ENCODE measurements at regions not wholly inside any gene's neighbourhood (a gene's known extent, or its start where the extent isn't known, plus 50 kb on each side); places are given as distances from the start of the nearest gene placed in this dataset.

DNA sequence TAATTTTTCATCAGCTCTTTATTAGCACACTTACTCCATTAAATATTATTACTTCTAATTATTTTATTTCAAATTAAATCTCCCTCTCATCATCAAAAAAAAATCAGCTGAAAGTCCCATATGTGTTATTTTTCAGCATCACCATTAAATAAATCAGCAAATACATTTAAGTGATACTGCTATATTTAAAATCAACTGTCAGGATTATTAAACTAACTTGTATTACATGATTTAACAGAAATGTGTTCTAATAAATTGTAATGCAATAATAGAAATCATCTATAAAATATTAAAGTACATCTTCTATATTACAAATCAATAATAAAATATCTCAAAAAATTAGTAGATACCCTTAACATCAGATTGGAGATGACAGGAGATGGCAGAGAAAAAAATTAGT is 538.6 kb upstream of the MIR17HG start (continued):
- TF ChIP-seq ZNF114 (CRISPR knock-in tag; IDR thresholded peaks at IDR 0.05) (no peak), EZH2phosphoT487 (IDR thresholded peaks at IDR 0.05; ENCODE audit: unreplicated experiment) (no peak), CREB1 (CRISPR knock-in tag; IDR thresholded peaks at IDR 0.05; ENCODE audit: low read depth) (no peak)

DNA sequence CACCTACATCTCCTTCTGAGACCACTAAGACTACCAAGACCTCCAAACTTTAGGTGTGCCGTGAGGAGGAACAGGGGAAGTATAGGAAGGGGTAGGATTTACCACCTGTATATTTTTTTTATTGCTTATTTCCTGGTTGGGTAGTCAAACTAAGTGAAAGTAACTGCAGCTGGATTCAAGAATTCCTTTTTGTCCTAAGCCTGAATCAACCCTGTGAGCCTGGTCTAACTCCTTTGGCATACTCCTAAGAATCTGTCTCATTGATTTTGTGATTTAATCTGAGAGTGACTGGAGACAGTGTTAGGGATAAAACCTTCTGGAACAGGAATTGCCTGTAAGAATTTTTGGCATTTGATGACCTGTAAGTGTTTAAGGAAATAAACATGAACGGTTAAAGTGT is 523.5 kb upstream of the MIR17HG start:
- H3K4me3 ChIP-seq = no peak overlapping the region
- no peaks in the 10 kb centered on the region for H3K36me3 ChIP-seq (ENCODE audit: insufficient read depth)
- Mint-ChIP-seq H3K36me3 (ENCODE audit: low read depth) (no peaks in the 10 kb centered on the region), H3K4me1 (no peaks in the 10 kb centered on the region), H3K27me3 (ENCODE audit: insufficient read depth, low read depth, poor library complexity) (no peaks in the 10 kb centered on the region), H3K4me3 (no peak overlapping the region), H3K27ac (no peak overlapping the region), H3K9me3 (peaks cover 7% of the 10 kb centered on the region; the same call in 1 of the 3 replicates)
- no peaks in the 10 kb centered on the region for H3K79me2 ChIP-seq (replicated peaks; ENCODE audit: insufficient read depth)
- no peak overlapping the region for H2AFZ ChIP-seq
- H3K27me3 ChIP-seq (ENCODE audit: insufficient read depth) = no peaks in the 10 kb centered on the region
- no peaks in the 10 kb centered on the region for H4K20me1 ChIP-seq (replicated peaks; ENCODE audit: insufficient read depth)
- H3F3A ChIP-seq (replicated peaks; ENCODE audit: low read depth) = no peaks in the 10 kb centered on the region
- no peak for TF ChIP-seq CREB1 (CRISPR knock-in tag; IDR thresholded peaks at IDR 0.05; ENCODE audit: low read depth)
- TF ChIP-seq ZNF114 (CRISPR knock-in tag; IDR thresholded peaks at IDR 0.05) = no peak
- TF ChIP-seq, protein P1, sequence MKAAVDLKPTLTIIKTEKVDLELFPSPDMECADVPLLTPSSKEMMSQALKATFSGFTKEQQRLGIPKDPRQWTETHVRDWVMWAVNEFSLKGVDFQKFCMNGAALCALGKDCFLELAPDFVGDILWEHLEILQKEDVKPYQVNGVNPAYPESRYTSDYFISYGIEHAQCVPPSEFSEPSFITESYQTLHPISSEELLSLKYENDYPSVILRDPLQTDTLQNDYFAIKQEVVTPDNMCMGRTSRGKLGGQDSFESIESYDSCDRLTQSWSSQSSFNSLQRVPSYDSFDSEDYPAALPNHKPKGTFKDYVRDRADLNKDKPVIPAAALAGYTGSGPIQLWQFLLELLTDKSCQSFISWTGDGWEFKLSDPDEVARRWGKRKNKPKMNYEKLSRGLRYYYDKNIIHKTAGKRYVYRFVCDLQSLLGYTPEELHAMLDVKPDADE (IDR thresholded peaks at IDR 0.05) = no peak
- no peak for TF ChIP-seq ZNF331 (CRISPR knock-in tag; IDR thresholded peaks at IDR 0.05; ENCODE audit: low read depth)
- TF ChIP-seq, protein P2, sequence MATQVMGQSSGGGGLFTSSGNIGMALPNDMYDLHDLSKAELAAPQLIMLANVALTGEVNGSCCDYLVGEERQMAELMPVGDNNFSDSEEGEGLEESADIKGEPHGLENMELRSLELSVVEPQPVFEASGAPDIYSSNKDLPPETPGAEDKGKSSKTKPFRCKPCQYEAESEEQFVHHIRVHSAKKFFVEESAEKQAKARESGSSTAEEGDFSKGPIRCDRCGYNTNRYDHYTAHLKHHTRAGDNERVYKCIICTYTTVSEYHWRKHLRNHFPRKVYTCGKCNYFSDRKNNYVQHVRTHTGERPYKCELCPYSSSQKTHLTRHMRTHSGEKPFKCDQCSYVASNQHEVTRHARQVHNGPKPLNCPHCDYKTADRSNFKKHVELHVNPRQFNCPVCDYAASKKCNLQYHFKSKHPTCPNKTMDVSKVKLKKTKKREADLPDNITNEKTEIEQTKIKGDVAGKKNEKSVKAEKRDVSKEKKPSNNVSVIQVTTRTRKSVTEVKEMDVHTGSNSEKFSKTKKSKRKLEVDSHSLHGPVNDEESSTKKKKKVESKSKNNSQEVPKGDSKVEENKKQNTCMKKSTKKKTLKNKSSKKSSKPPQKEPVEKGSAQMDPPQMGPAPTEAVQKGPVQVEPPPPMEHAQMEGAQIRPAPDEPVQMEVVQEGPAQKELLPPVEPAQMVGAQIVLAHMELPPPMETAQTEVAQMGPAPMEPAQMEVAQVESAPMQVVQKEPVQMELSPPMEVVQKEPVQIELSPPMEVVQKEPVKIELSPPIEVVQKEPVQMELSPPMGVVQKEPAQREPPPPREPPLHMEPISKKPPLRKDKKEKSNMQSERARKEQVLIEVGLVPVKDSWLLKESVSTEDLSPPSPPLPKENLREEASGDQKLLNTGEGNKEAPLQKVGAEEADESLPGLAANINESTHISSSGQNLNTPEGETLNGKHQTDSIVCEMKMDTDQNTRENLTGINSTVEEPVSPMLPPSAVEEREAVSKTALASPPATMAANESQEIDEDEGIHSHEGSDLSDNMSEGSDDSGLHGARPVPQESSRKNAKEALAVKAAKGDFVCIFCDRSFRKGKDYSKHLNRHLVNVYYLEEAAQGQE (IDR thresholded peaks at IDR 0.05; ENCODE audit: unreplicated experiment) = no peak
- TF ChIP-seq, protein P3, sequence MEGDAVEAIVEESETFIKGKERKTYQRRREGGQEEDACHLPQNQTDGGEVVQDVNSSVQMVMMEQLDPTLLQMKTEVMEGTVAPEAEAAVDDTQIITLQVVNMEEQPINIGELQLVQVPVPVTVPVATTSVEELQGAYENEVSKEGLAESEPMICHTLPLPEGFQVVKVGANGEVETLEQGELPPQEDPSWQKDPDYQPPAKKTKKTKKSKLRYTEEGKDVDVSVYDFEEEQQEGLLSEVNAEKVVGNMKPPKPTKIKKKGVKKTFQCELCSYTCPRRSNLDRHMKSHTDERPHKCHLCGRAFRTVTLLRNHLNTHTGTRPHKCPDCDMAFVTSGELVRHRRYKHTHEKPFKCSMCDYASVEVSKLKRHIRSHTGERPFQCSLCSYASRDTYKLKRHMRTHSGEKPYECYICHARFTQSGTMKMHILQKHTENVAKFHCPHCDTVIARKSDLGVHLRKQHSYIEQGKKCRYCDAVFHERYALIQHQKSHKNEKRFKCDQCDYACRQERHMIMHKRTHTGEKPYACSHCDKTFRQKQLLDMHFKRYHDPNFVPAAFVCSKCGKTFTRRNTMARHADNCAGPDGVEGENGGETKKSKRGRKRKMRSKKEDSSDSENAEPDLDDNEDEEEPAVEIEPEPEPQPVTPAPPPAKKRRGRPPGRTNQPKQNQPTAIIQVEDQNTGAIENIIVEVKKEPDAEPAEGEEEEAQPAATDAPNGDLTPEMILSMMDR (conservative IDR thresholded peaks at IDR 0.05; ENCODE audit: low read depth in 2 of 2) = no peak
- TF ChIP-seq POLR2AphosphoS5 (IDR thresholded peaks at IDR 0.05; ENCODE audit: low read depth) = no peak
- TF ChIP-seq NANOG (IDR thresholded peaks at IDR 0.05; ENCODE audit: borderline replicate concordance) = no peak
- TF ChIP-seq EZH2phosphoT487 (IDR thresholded peaks at IDR 0.05; ENCODE audit: unreplicated experiment) = no peak
- no peak for TF ChIP-seq EZH2 (IDR thresholded peaks at IDR 0.05; ENCODE audit: low read depth, unreplicated experiment)
- TF ChIP-seq JUNB (IDR thresholded peaks at IDR 0.05; ENCODE audit: unreplicated experiment) = no peak
- TF ChIP-seq STAT1 (IDR thresholded peaks at IDR 0.05; ENCODE audit: unreplicated experiment) = no peak
- TF ChIP-seq, protein P4, sequence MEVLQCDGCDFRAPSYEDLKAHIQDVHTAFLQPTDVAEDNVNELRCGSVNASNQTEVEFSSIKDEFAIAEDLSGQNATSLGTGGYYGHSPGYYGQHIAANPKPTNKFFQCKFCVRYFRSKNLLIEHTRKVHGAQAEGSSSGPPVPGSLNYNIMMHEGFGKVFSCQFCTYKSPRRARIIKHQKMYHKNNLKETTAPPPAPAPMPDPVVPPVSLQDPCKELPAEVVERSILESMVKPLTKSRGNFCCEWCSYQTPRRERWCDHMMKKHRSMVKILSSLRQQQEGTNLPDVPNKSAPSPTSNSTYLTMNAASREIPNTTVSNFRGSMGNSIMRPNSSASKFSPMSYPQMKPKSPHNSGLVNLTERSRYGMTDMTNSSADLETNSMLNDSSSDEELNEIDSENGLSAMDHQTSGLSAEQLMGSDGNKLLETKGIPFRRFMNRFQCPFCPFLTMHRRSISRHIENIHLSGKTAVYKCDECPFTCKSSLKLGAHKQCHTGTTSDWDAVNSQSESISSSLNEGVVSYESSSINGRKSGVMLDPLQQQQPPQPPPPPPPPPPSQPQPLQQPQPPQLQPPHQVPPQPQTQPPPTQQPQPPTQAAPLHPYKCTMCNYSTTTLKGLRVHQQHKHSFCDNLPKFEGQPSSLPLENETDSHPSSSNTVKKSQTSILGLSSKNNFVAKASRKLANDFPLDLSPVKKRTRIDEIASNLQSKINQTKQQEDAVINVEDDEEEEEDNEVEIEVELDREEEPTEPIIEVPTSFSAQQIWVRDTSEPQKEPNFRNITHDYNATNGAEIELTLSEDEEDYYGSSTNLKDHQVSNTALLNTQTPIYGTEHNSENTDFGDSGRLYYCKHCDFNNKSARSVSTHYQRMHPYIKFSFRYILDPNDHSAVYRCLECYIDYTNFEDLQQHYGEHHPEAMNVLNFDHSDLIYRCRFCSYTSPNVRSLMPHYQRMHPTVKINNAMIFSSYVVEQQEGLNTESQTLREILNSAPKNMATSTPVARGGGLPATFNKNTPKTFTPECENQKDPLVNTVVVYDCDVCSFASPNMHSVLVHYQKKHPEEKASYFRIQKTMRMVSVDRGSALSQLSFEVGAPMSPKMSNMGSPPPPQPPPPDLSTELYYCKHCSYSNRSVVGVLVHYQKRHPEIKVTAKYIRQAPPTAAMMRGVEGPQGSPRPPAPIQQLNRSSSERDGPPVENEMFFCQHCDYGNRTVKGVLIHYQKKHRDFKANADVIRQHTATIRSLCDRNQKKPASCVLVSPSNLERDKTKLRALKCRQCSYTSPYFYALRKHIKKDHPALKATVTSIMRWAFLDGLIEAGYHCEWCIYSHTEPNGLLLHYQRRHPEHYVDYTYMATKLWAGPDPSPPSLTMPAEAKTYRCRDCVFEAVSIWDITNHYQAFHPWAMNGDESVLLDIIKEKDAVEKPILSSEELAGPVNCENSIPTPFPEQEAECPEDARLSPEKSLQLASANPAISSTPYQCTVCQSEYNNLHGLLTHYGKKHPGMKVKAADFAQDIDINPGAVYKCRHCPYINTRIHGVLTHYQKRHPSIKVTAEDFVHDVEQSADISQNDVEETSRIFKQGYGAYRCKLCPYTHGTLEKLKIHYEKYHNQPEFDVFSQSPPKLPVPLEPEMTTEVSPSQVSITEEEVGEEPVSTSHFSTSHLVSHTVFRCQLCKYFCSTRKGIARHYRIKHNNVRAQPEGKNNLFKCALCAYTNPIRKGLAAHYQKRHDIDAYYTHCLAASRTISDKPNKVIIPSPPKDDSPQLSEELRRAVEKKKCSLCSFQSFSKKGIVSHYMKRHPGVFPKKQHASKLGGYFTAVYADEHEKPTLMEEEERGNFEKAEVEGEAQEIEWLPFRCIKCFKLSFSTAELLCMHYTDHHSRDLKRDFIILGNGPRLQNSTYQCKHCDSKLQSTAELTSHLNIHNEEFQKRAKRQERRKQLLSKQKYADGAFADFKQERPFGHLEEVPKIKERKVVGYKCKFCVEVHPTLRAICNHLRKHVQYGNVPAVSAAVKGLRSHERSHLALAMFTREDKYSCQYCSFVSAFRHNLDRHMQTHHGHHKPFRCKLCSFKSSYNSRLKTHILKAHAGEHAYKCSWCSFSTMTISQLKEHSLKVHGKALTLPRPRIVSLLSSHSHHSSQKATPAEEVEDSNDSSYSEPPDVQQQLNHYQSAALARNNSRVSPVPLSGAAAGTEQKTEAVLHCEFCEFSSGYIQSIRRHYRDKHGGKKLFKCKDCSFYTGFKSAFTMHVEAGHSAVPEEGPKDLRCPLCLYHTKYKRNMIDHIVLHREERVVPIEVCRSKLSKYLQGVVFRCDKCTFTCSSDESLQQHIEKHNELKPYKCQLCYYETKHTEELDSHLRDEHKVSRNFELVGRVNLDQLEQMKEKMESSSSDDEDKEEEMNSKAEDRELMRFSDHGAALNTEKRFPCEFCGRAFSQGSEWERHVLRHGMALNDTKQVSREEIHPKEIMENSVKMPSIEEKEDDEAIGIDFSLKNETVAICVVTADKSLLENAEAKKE (CRISPR knock-in tag; IDR thresholded peaks at IDR 0.05) = no peak
- ATAC-seq (no peak), DNase-seq (ENCODE audit: low spot score) (no peak)
- H3K9me2 ChIP-seq (ENCODE audit: insufficient read depth) = no peaks in the 10 kb centered on the region; the same call in 1 of the 2 replicates
- H3K4me2 ChIP-seq = no peak overlapping the region
- H3K27ac ChIP-seq (ENCODE audit: low read depth) = no peak overlapping the region
- no peaks in the 10 kb centered on the region for H3K4me1 ChIP-seq (ENCODE audit: insufficient read depth)

Data from GM23338 (cell line).